CD4-positive, alpha-beta T cell treated with Interleukin-15 for 1 hour (primary cell): ENCODE measurements at regions not wholly inside any gene's neighbourhood (a gene's known extent, or its start where the extent isn't known, plus 50 kb on each side); places are given as distances from the start of the nearest gene placed in this dataset.
"Not testable (repeated sequence)": the region's sequence is repeated elsewhere in the genome, so short reads cannot be mapped to it uniquely, and the experiment has no call there.

Experiments used
- DNase-seq: peaks from one replicate; pipeline ENCODE4 v3.0.0-alpha.2; 2020

GRCh38 chr1:199561334-199561733, 466.2 kb upstream of the NR5A2 start:
- no peak for DNase-seq

GRCh38 chr1:199573047-199573446, 454.5 kb upstream of the NR5A2 start:
- DNase-seq: no peak

GRCh38 chr1:199574950-199575349, 452.6 kb upstream of the NR5A2 start:
- no peak for DNase-seq

GRCh38 chr1:199580300-199580699, 447.2 kb upstream of the NR5A2 start:
- DNase-seq: no peak

GRCh38 chr1:199585392-199585791, 442.1 kb upstream of the NR5A2 start:
- no peak for DNase-seq

DNA sequence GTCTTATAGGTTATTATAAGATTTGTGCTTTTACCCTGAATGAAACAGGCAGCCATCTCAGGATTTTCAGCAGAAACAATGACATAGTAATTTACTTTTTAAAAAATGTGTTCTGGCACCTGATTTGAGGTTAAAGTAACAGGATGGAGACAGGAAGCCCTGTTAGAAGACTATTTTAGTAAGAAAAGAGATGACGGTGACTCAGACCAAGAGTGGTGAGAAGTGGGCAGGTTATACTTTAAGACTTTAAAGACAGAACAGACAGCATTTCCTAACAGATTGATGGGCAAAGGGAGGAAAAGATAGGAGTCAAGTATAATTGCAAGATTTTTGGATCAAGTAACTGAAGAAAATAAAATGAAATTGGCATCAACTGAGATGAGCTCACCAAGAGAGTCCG, 436.8 kb upstream of the NR5A2 start:
- no peak for DNase-seq

DNA sequence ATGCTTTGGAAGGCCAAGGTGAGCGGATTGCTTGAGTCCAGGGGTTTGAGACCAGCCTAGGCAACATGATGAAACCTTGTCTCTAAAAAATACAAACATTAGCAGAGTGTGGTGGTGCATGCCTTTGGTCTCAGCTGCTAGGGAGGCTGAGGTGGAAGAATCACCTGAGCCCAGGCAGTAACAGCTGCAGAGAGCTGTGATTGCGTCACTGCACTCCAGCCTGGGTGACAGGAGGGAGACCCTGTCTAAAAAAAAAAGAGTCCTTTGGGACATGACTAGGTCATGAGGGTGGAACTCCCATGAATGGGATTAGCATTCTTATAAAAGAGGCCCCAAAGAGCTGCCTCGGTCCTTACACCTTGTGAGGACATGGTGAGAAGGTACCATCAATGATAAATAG, 436.0 kb upstream of the NR5A2 start:
- no peak for DNase-seq

GRCh38 chr1:199593475-199593874, 434.0 kb upstream of the NR5A2 start:
- DNase-seq: no peak

DNA sequence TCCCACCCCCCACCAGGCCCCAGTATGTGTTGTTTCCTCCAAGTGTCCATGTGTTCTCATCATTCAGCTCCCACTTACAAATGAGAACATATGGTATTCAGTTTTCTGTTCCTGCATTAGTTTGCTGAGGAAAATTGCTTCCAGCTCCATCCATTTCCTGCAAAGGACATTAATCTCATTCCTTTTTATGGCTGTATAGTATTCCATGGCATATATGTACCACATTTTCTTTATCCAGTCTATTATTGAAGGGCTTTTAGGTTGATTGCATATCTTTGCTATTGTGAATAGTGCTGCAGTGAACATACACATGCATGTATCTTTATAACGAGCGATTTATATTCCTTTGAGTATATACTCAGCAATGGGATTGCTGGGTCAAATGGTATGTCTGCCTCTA, 431.1 kb upstream of the NR5A2 start:
- not testable (repeated sequence) for DNase-seq

GRCh38 chr1:199597152-199597551, 430.4 kb upstream of the NR5A2 start:
- DNase-seq: no peak

DNA sequence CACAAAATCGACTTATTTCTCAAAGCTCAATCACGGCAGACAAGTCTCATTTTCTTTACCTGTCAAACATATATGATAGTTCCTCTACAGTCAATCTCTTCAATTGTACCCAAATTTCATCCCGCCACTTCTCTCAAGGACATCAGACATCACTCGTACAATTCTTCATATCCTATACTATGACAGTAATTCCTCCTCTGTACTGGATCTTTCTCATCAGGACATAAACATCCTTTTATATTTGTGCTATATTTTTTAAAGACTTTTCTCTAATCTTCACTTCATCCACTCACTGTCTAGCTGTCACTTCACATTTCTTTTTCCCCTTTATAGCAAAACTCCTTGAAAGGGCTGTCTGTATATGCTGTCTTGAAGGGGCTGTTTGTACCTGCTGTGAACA, 419.1 kb upstream of the NR5A2 start:
- DNase-seq: no peak

GRCh38 chr1:199612976-199613774, 414.3 kb upstream of the NR5A2 start:
- no peak for DNase-seq

DNA sequence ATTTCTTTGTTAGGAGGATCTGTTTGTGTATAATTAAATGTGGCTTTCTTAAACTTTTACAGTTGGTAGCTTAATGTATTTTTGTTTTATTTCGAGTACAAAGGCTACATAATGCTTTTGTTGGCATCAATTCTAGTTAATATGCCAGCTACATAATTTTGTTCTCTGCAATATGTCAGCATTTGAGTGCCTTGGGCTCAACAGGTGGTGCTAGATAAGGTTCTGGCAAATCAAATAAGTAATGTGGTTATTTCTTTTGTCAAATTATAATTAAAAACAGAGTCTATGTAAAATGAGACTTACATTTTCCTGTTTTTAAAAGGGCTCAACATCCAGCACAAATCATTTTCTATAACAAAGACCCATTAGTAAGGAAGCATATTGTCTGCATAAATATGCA, 410.6 kb upstream of the NR5A2 start:
- no peak for DNase-seq

DNA sequence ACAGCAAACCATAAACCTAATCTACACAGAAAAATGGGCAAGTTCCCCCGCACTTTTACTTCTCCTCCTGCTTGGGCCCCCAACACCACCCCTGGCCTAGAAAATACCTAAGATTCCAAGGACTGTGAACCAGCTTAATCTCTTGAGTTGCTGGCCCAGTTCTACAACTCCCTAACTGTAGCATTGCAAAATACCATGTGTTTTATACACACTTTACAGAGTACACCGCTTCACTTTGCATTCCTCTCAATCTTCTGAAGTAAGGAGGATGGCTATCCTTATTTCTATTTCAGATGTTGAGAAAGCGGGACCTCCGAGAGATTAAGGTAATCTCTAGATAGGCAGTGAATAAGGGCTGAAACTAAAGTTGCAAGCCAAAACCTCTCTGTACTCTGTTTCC, 408.3 kb upstream of the NR5A2 start:
- DNase-seq: no peak

DNA sequence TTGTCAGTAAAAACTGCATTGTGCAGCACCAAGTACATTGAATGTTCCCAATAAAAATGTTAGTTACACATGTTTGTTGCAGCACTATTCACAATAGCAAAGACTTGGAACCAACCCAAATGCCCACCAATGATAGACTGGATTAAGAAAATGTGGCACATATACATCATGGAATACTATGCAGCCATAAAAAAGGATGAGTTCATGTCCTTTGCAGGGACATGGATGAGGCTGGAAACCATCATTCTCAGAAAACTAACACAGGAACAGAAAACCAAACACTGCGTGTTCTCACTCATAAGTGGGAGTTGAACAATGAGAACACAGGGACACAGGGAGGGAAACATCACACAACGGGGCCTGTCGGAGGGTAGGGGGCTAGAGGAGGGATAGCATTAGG, 401.3 kb upstream of the NR5A2 start:
- DNase-seq: not testable (repeated sequence)

DNA sequence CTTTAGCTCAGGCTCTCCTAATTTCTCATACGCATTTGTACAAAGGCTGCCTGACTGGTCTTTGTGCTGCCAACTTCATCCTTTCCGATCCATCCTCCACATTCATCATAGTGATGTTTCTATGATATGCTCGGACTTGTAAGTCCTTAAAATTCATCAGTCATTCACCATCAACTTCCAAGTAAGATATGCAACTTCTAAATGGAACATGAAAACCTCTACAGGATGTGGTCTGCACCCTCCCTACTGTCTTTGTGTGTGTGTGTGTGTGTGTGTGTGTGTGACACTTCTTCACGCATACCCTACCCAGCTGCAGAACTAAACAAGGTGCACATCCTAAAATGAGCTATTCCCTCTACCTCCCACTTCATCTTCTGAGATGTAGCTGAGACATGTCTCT, 397.9 kb upstream of the NR5A2 start:
- DNase-seq: no peak

GRCh38 chr1:199639453-199639852, 388.1 kb upstream of the NR5A2 start:
- no peak for DNase-seq

DNA sequence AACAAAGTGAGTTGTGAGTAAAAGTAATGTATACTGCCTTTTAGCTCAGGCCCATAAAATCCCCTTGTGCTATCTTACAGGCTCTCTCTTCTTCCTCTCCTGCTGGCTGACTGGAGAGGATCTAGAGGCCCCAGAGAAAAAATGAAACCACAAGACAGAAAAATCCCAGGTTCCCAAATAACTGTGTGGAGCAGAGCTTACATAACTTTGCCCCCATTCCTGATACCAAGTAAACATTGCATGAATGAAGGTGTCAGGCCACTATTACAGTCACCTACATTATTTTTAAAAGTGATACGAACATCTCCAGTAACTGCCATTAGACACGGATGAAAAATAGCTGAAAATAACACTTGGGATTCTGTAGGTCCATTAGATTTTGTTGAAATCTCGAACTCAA, 386.0 kb upstream of the NR5A2 start:
- DNase-seq: no peak

GRCh38 chr1:199644912-199645311, 382.6 kb upstream of the NR5A2 start:
- DNase-seq: no peak

DNA sequence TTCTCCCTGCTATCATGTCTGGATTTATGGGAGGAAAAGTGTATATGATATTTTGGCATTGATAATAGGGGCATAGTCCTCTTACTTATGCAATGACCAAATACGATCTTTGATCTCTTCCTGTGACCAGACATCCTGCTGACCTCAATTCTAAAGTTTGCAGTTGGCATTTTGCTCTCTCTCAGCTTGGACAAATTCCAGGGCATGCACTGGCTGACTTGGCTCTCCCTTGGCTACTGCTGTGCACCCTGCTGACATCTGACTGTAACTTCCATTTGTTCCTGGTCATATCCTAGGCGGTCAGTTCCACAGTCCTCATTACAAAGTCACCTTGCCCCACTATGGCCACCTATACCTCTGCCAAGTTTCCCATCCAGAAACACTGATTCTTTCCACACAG, 380.7 kb upstream of the NR5A2 start:
- DNase-seq: no peak

- DNase-seq: no peak
Measured at GRCh38 chr1:199657449-199657848, 370.1 kb upstream of the NR5A2 start.

- DNase-seq: no peak
Measured at GRCh38 chr1:199660071-199660470, 367.4 kb upstream of the NR5A2 start.

GRCh38 chr1:199665371-199665770, 362.1 kb upstream of the NR5A2 start:
- DNase-seq: no peak

DNA sequence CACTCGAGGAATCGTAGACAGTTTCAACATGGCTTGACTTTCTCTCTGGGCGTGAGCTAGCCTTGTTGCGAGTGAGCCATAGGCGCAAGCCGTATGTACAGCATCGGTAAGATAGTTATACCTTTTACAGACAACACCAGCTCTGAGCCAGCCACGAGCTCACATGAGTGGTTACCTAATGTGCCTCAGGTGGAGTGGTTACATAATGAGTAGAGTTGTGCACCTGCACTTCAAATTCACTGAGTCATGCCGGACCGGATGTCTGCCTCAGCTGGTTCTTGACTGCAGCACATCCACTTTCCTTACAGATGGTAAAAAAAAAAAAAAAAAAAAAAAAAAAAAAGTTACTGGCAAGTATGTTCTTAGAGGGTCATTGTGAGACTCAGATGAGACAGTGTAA, 360.4 kb upstream of the NR5A2 start:
- DNase-seq: no peak

GRCh38 chr1:199669916-199670315, 357.6 kb upstream of the NR5A2 start:
- DNase-seq: no peak
